HCEC 1CT (cell line): ENCODE measurements at regions not wholly inside any gene's neighbourhood (a gene's known extent, or its start where the extent isn't known, plus 50 kb on each side); places are given as distances from the start of the nearest gene placed in this dataset.
"Not testable (repeated sequence)": the region's sequence is repeated elsewhere in the genome, so short reads cannot be mapped to it uniquely, and the experiment has no call there.

Experiments
- DNase-seq: peaks from one replicate; pipeline ENCODE4 v3.0.0-alpha.2; 2017

- no peak for DNase-seq
These were observed 427.3 kb upstream of the ZNF717 start for GRCh38 chr3:76212679-76213078.

GRCh38 chr3:76222201-76222600 lies 436.9 kb upstream of the ZNF717 start:
- DNase-seq, result no peak

- DNase-seq, result no peak
These were observed 445.9 kb upstream of the ZNF717 start for GRCh38 chr3:76231258-76231657.

- DNase-seq, result no peak
These were observed 457.8 kb upstream of the ZNF717 start for GRCh38 chr3:76242886-76243753.

DNA sequence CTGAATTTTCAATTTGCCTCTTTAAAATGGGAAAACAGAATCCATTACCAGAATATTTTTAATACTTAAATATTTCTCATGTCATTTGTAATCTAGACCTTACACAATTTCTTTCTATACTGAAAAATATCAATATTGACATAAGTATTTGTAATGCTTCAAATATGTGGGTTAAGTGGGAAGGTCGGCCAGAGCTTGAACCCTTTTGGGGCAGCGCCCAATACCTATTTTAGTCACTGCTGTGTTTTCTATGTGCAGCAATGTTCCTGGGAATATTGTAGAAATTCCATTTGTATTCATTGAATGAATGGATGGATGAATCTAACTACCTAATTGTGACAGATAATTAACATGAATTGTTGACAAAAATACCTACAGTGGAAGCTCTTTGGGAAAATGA lies 459.7 kb upstream of the ZNF717 start:
- DNase-seq, result peak; percentile 46

- DNase-seq, result no peak
These were observed 460.3 kb upstream of the ZNF717 start for GRCh38 chr3:76245622-76246021.

- no peak for DNase-seq
These were observed 479.1 kb upstream of the ZNF717 start for GRCh38 chr3:76264496-76264895.

- DNase-seq, result no peak
These were observed 479.6 kb upstream of the ZNF717 start for GRCh38 chr3:76264911-76265310.

- DNase-seq, result no peak
These were observed 481.2 kb upstream of the ZNF717 start for GRCh38 chr3:76266511-76266910.

DNA sequence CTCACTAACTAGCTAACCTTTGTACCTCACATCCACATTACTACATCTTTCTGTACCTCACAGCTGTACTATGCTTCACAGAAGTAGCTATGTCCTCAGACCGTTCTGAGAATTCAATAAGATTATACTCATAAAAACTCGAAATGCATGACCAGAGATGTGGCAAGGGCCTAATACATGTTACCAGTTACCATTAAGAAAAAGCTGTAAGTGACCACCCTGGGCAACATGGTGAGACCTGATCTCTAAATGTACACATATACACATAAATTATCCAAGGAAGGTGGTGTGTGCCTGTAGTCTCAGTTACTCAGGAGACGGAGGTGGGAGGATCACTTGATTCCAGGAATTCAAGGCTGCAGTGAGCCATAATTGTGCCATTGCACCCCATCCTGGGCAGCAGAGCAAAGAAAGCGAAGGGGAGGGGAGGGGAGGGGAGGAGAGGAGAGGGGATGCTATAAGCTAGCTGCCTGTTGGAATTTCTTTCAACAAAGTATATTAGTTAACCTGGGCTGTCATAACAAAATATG lies 482.6 kb upstream of the ZNF717 start:
- no peak for DNase-seq

DNA sequence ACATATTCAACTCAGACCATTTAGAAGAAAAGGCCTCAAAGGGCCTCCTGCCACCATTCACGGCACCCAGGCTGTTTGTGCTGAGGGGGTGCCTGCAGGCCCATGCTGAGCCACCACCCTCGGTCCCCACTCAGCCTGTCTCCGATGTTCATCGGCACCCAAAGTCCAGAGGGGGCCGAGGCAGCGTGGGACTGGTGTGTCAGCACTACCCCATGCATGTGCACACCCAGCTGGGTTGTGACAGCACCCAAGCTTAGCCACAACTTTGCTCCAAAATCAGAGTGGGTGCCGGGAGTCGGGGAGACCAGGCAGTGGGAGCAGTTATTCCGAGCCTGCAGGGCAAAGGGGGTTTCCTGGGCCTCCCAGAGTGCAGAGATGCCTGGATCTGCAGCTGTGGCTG lies 508.5 kb upstream of the ZNF717 start:
- no peak for DNase-seq

- DNase-seq, result no peak
These were observed 515.4 kb upstream of the ZNF717 start for GRCh38 chr3:76300746-76301145.

- DNase-seq, result peak; percentile 73
These were observed 522.2 kb upstream of the ZNF717 start for GRCh38 chr3:76307556-76307955.

- peak; percentile 88 for DNase-seq
These were observed 523.2 kb upstream of the ZNF717 start for GRCh38 chr3:76308541-76308940.

GRCh38 chr3:76310089-76310488 lies 524.7 kb upstream of the ZNF717 start:
- DNase-seq, result peak; percentile 24

GRCh38 chr3:76310667-76311066 lies 525.3 kb upstream of the ZNF717 start:
- DNase-seq, result peak; percentile 29

GRCh38 chr3:76311941-76312340 lies 526.6 kb upstream of the ZNF717 start:
- no peak for DNase-seq

- DNase-seq, result not testable (repeated sequence)
These were observed 530.6 kb upstream of the ZNF717 start for GRCh38 chr3:76315906-76316305.

- DNase-seq, result no peak
These were observed 536.3 kb upstream of the ZNF717 start for GRCh38 chr3:76321614-76322013.

DNA sequence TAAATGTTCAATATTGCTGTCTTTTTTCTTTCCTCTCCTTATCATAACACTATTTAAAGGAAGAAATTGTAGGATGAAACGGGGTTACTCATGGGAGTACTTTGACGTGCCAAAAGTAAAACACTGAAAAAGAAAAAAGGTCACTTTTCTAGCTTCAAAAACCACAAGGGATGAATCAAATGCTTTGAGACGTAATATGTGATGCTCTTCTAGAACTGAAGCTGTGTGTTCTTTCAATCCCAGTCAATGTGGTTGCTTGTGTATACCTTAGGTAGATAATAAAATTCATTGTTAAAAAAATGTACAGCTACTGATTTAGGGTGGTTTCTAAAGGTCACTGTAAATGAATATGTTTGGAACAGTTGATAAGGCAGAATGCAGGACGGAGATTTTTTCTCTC lies 538.8 kb upstream of the ZNF717 start:
- DNase-seq, result peak; percentile 55

DNA sequence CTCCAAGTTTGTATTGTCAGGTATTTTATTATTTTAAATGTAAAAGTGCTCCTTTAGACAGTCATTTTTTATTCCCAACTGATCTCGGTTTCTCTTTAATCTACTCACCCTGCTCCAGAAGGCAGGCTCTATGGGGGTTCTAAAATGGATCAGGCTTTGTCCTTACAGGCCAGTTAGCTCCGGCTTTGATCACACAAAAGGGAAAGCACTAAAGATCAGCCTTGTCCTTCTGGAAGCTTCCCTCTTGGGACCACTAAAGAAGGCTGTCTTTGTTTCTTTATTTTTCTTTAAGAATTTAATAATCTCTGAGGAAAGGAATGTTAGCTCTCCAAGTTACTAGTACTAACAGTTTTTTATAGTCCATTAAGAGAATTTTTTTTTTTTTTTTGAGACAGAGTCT lies 560.5 kb upstream of the ZNF717 start:
- DNase-seq, result no peak

DNA sequence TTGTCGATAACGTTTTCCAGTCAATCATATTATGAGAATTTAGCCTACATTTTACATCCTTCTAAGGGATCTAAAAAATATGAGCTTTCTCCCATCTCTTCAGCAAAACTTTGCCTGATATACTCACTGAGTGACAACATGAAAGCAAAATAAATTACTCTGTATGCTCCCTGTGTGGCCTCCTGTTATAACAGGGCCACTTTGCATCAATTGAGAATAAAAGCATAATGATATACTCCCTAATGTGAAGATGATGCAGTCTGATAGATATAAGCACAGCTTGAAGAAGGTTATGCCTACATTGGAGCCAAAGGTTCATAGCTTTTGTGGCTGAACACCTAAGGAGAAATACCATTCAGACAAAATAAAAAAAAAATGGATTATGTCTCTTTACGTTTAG lies 561.3 kb upstream of the ZNF717 start:
- DNase-seq, result no peak

GRCh38 chr3:76349715-76350480 lies 564.5 kb upstream of the ZNF717 start:
- DNase-seq, result no peak

GRCh38 chr3:76352051-76352450 lies 566.7 kb upstream of the ZNF717 start:
- DNase-seq, result no peak
